Uterus (tissue), 2 donors: ENCODE measurements at regions not wholly inside any gene's neighbourhood (a gene's known extent, or its start where the extent isn't known, plus 50 kb on each side); places are given as distances from the start of the nearest gene placed in this dataset.

ENCODE experiments used
- POLR2A ChIP-seq, 2 donors: fragments of 450-650 bp; IDR thresholded peaks; one replicate each; pipeline ENCODE4 v1.6.1; 2016; ENCODE audit warnings: antibody characterized with exemption in 2 of 2, mild to moderate bottlenecking in 1 of 2, moderate library complexity in 1 of 2
- TF ChIP-seq, protein P1 (sequence below), 4 experiments: fragments of 200-600 bp in 2 of 4; fragments of 450-650 bp in 2 of 4; sonication (generic) in 2 of 4; IDR thresholded peaks; one replicate each; pipeline ENCODE4 v1.5.1; 2016 to 2019; ENCODE audit warnings: antibody characterized with exemption in 4 of 4, mild to moderate bottlenecking in 2 of 4, moderate library complexity in 1 of 4

DNA sequence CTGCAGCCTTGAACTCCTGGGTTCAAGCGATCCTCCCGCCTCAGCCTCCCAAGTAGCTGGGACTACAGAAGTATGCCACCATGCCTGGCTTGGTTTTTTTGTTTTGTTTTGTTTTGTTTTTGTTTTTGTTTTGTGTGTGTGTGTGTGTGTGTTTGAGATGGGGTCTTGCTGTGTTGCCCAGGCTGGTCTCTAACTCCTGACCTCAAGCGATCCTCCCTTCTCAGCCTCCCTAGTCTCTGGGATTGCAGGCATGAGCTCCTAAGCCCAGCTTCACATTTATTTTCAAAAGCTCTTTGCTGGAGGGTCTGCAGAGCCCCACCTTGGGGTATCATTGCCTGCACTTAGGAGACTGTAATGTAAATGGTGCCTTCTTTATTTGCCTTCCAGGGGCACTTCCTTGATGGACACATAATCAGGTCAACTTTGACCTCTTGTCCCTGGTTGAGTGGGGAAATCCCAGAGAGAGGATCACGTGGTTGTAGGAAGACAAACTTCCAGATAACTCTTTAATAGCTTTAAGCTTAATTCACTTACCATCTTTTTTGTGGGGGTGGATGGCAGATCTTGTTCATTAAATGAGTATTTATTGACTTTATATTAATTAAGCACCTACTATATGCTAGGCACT lies 72.9 kb upstream of the NPAS1 start:
- TF ChIP-seq, protein P1, sequence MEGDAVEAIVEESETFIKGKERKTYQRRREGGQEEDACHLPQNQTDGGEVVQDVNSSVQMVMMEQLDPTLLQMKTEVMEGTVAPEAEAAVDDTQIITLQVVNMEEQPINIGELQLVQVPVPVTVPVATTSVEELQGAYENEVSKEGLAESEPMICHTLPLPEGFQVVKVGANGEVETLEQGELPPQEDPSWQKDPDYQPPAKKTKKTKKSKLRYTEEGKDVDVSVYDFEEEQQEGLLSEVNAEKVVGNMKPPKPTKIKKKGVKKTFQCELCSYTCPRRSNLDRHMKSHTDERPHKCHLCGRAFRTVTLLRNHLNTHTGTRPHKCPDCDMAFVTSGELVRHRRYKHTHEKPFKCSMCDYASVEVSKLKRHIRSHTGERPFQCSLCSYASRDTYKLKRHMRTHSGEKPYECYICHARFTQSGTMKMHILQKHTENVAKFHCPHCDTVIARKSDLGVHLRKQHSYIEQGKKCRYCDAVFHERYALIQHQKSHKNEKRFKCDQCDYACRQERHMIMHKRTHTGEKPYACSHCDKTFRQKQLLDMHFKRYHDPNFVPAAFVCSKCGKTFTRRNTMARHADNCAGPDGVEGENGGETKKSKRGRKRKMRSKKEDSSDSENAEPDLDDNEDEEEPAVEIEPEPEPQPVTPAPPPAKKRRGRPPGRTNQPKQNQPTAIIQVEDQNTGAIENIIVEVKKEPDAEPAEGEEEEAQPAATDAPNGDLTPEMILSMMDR (IDR thresholded peaks at IDR 0.05): no peak
- TF ChIP-seq POLR2A (IDR thresholded peaks at IDR 0.05): no peak
